IMR-90 (cell line): ENCODE measurements at regions not wholly inside any gene's neighbourhood (a gene's known extent, or its start where the extent isn't known, plus 50 kb on each side); places are given as distances from the start of the nearest gene placed in this dataset.

Experiments used
- BHLHE40 ChIP-seq: fragments of 150-350 bp; IDR thresholded peaks from 2 replicates; pipeline ENCODE4 v1.6.1; 2016; ENCODE audit warnings: mild to moderate bottlenecking, low read depth, low read length
- CEBPB ChIP-seq: IDR thresholded peaks from 2 replicates; pipeline ENCODE4 v1.6.1; 2012; ENCODE audit warnings: low read depth, low read length, improper control_type of control experiment
- CHD1 ChIP-seq: IDR thresholded peaks from 2 replicates; pipeline ENCODE4 v1.6.1; 2012; ENCODE audit warnings: low read depth, low read length, improper control_type of control experiment
- NFE2L2 ChIP-seq: fragments of 150-350 bp; IDR thresholded peaks from 2 replicates; pipeline ENCODE4 v1.6.1; 2016; ENCODE audit warnings: low read depth, mild to moderate bottlenecking, low read length
- POLR2A ChIP-seq: IDR thresholded peaks from 2 replicates; pipeline ENCODE4 v1.6.1; 2012; ENCODE audit warnings: mild to moderate bottlenecking, low read depth, low read length
- RFX5 ChIP-seq: IDR thresholded peaks from 2 replicates; pipeline ENCODE4 v1.8.0; 2012; ENCODE audit warnings: low read depth, mild to moderate bottlenecking, low read length, moderate library complexity
- SMC3 ChIP-seq: fragments of 150-350 bp; IDR thresholded peaks from 2 replicates; pipeline ENCODE4 v1.6.1; 2016; ENCODE audit warnings: low read depth, mild to moderate bottlenecking, antibody characterized with exemption, low read length, moderate library complexity
- TF ChIP-seq, protein P1 (sequence below): conservative IDR thresholded peaks from 2 replicates; pipeline ENCODE4 v1.5.1; 2012; ENCODE audit warnings: mild to moderate bottlenecking, low read depth, low read length, improper control_type of control experiment
- TF ChIP-seq, protein P2 (sequence below): fragments of 150-350 bp; IDR thresholded peaks from 2 replicates; pipeline ENCODE4 v1.6.1; 2017; ENCODE audit warnings: mild to moderate bottlenecking, antibody characterized with exemption, low read length, low read depth

DNA sequence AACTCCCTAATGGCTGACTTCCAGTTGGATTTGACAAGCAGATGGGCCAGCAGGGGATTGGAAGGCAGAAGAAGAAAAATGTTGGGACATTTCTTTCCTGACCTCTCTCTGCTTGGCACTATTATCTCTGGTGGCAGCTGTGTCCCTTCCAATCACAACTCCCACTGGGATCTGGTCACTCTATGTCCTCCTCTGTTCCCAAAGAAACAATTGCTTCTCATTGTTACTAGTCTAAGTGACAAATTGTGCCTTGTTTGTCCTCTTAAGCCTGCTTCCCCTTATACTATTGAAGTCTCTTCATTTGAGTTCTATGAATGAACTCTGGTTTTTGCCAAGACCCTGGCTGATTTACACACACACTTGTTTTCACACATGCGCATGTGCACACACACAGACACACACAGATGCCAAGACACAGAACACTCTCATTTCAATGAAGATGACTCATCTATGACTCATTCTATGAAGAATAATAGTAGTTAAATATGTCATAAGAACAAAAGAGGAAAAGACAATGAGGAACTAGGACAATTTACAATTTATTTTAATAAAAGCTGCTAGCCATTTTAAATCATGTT, 83.0 kb upstream of the FAR2 start:
- TF ChIP-seq, protein P1, sequence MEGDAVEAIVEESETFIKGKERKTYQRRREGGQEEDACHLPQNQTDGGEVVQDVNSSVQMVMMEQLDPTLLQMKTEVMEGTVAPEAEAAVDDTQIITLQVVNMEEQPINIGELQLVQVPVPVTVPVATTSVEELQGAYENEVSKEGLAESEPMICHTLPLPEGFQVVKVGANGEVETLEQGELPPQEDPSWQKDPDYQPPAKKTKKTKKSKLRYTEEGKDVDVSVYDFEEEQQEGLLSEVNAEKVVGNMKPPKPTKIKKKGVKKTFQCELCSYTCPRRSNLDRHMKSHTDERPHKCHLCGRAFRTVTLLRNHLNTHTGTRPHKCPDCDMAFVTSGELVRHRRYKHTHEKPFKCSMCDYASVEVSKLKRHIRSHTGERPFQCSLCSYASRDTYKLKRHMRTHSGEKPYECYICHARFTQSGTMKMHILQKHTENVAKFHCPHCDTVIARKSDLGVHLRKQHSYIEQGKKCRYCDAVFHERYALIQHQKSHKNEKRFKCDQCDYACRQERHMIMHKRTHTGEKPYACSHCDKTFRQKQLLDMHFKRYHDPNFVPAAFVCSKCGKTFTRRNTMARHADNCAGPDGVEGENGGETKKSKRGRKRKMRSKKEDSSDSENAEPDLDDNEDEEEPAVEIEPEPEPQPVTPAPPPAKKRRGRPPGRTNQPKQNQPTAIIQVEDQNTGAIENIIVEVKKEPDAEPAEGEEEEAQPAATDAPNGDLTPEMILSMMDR, result no peak
- TF ChIP-seq CHD1 (no peak), BHLHE40 (no peak), RFX5 (no peak), POLR2A (no peak), NFE2L2 (no peak), CEBPB (no peak), SMC3 (no peak)
- TF ChIP-seq, protein P2, sequence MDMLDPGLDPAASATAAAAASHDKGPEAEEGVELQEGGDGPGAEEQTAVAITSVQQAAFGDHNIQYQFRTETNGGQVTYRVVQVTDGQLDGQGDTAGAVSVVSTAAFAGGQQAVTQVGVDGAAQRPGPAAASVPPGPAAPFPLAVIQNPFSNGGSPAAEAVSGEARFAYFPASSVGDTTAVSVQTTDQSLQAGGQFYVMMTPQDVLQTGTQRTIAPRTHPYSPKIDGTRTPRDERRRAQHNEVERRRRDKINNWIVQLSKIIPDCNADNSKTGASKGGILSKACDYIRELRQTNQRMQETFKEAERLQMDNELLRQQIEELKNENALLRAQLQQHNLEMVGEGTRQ, result no peak
